Activated naive CD8-positive, alpha-beta T cell treated with anti-CD3 and anti-CD28 coated beads, Interleukin-2, amount 10 ng/mL, durations not matched to agents 7 days and 5 days (primary cell): ENCODE measurements at regions not wholly inside any gene's neighbourhood (a gene's known extent, or its start where the extent isn't known, plus 50 kb on each side); places are given as distances from the start of the nearest gene placed in this dataset.

Source experiments
- ATAC-seq: fragments of 150-1000 bp; cut with Tn5 transposase; one replicate; pipeline ENCODE4 v1.10.0; 2021; ENCODE audit warnings: low read depth, moderate library complexity
- POLR2A ChIA-PET: fragments of 350-600 bp; sonication (Branson Sonifier 250); formaldehyde crosslinking; loops from one replicate; lab custom pipeline; 2021; ENCODE audit warnings: antibody characterized with exemption; lab: Charles Lee
- DNase-seq: peaks from one replicate; pipeline ENCODE4 v3.0.0; 2021
- H3K27ac Mint-ChIP-seq: one replicate; pipeline ENCODE4 v1.8.0; 2022; ENCODE audit warnings: mild to moderate bottlenecking, mixed read lengths
- H3K27me3 Mint-ChIP-seq: one replicate; pipeline ENCODE4 v1.8.0; 2022; ENCODE audit warnings: mild to moderate bottlenecking, moderate library complexity, mixed read lengths
- H3K36me3 Mint-ChIP-seq: one replicate; pipeline ENCODE4 v1.8.0; 2021; ENCODE audit warnings: mild to moderate bottlenecking, mixed read lengths
- H3K4me1 Mint-ChIP-seq: one replicate; pipeline ENCODE4 v1.8.0; 2021; ENCODE audit warnings: mixed read lengths
- H3K4me3 Mint-ChIP-seq: one replicate; pipeline ENCODE4 v1.8.0; 2022; ENCODE audit warnings: mild to moderate bottlenecking, moderate library complexity, mixed read lengths
- H3K9me3 Mint-ChIP-seq: one replicate; pipeline ENCODE4 v1.8.0; 2021; ENCODE audit warnings: mixed read lengths

- Mint-ChIP-seq H3K4me1 (no peaks in the 10 kb centered on the region), H3K27ac (no peak overlapping the region), H3K9me3 (no peaks in the 10 kb centered on the region), H3K27me3 (no peaks in the 10 kb centered on the region), H3K4me3 (no peak overlapping the region), H3K36me3 (no peaks in the 10 kb centered on the region)
- POLR2A ChIA-PET, result no interaction called here
- ATAC-seq (no peak), DNase-seq (no peak)
Measured at GRCh38 chr3:69579306-69580041, 159.8 kb upstream of the MITF start.

- POLR2A ChIA-PET, result no interaction called here
- no peaks in the 10 kb centered on the region for H3K36me3 Mint-ChIP-seq
- H3K27ac Mint-ChIP-seq, result no peak overlapping the region
- DNase-seq (no peak), ATAC-seq (no peak)
- no peak overlapping the region for H3K4me3 Mint-ChIP-seq
- no peaks in the 10 kb centered on the region for H3K4me1 Mint-ChIP-seq
- H3K27me3 Mint-ChIP-seq, result no peaks in the 10 kb centered on the region
- peaks cover 2% of the 10 kb centered on the region for H3K9me3 Mint-ChIP-seq
Measured at GRCh38 chr3:69569520-69569919, 169.7 kb upstream of the MITF start.

GRCh38 chr3:69568951-69569350 lies 170.3 kb upstream of the MITF start:
- DNase-seq (no peak), ATAC-seq (no peak)
- POLR2A ChIA-PET, result no interaction called here

GRCh38 chr3:69568458-69568857 lies 170.8 kb upstream of the MITF start:
- DNase-seq, result no peak
- POLR2A ChIA-PET, result no interaction called here
- Mint-ChIP-seq H3K9me3 (peaks cover 2% of the 10 kb centered on the region), H3K4me1 (no peaks in the 10 kb centered on the region), H3K4me3 (no peak overlapping the region), H3K36me3 (no peaks in the 10 kb centered on the region), H3K27me3 (no peaks in the 10 kb centered on the region), H3K27ac (no peak overlapping the region)
- no peak for ATAC-seq

More at GRCh38 chr3:69568951-69569350, 170.3 kb upstream of the MITF start:
- H3K36me3 Mint-ChIP-seq, result no peaks in the 10 kb centered on the region
- no peaks in the 10 kb centered on the region for H3K27me3 Mint-ChIP-seq
- peaks cover 2% of the 10 kb centered on the region for H3K9me3 Mint-ChIP-seq
- no peak overlapping the region for H3K27ac Mint-ChIP-seq
- no peaks in the 10 kb centered on the region for H3K4me1 Mint-ChIP-seq
- H3K4me3 Mint-ChIP-seq, result no peak overlapping the region

- ATAC-seq (no peak), DNase-seq (no peak)
- no peaks in the 10 kb centered on the region for H3K36me3 Mint-ChIP-seq
- POLR2A ChIA-PET, result interaction anchor here (0.6 kb wide), 1 partner anchor 536 kb away, joined by 3 read pairs; no protein-coding TSS in a partner anchor
- no peak overlapping the region for H3K27ac Mint-ChIP-seq
- no peaks in the 10 kb centered on the region for H3K27me3 Mint-ChIP-seq
- peaks cover 2% of the 10 kb centered on the region for H3K9me3 Mint-ChIP-seq
- H3K4me1 Mint-ChIP-seq, result no peaks in the 10 kb centered on the region
- H3K4me3 Mint-ChIP-seq, result no peak overlapping the region
Measured at GRCh38 chr3:69567710-69568052, 171.6 kb upstream of the MITF start.

- Mint-ChIP-seq H3K27ac (no peak overlapping the region), H3K4me1 (no peaks in the 10 kb centered on the region), H3K36me3 (no peaks in the 10 kb centered on the region), H3K27me3 (no peaks in the 10 kb centered on the region), H3K9me3 (peaks cover 2% of the 10 kb centered on the region), H3K4me3 (no peak overlapping the region)
- no peak for ATAC-seq
- POLR2A ChIA-PET, result interaction anchor here (0.6 kb wide), 1 partner anchor 537 kb away, joined by 3 read pairs; no protein-coding TSS in a partner anchor
- DNase-seq, result no peak
Measured at GRCh38 chr3:69567023-69567709, 172.1 kb upstream of the MITF start.

- DNase-seq (no peak), ATAC-seq (no peak)
- Mint-ChIP-seq H3K4me3 (no peak overlapping the region), H3K36me3 (no peaks in the 10 kb centered on the region), H3K27me3 (no peaks in the 10 kb centered on the region), H3K4me1 (no peaks in the 10 kb centered on the region), H3K27ac (no peak overlapping the region), H3K9me3 (peaks cover 2% of the 10 kb centered on the region)
- POLR2A ChIA-PET, result no interaction called here
Measured at GRCh38 chr3:69566275-69566674, 173.0 kb upstream of the MITF start.

- Mint-ChIP-seq H3K27me3 (no peaks in the 10 kb centered on the region), H3K9me3 (peaks cover 2% of the 10 kb centered on the region), H3K36me3 (no peaks in the 10 kb centered on the region), H3K27ac (no peak overlapping the region), H3K4me3 (no peak overlapping the region), H3K4me1 (no peaks in the 10 kb centered on the region)
- POLR2A ChIA-PET, result no interaction called here
- ATAC-seq, result no peak
- no peak for DNase-seq
Measured at GRCh38 chr3:69565316-69565715, 173.9 kb upstream of the MITF start.

- no peaks in the 10 kb centered on the region for H3K4me1 Mint-ChIP-seq
- H3K27me3 Mint-ChIP-seq, result no peaks in the 10 kb centered on the region
- POLR2A ChIA-PET, result no interaction called here
- H3K9me3 Mint-ChIP-seq, result peaks cover 2% of the 10 kb centered on the region
- H3K4me3 Mint-ChIP-seq, result no peak overlapping the region
- no peak for DNase-seq
- H3K36me3 Mint-ChIP-seq, result no peaks in the 10 kb centered on the region
- no peak overlapping the region for H3K27ac Mint-ChIP-seq
- no peak for ATAC-seq
Measured at GRCh38 chr3:69563981-69564380, 175.3 kb upstream of the MITF start.

- Mint-ChIP-seq H3K36me3 (no peaks in the 10 kb centered on the region), H3K4me3 (no peak overlapping the region), H3K27ac (no peak overlapping the region), H3K4me1 (no peaks in the 10 kb centered on the region), H3K9me3 (peaks cover 2% of the 10 kb centered on the region), H3K27me3 (no peaks in the 10 kb centered on the region)
- ATAC-seq (no peak), DNase-seq (no peak)
- POLR2A ChIA-PET, result no interaction called here
Measured at GRCh38 chr3:69563151-69563550, 176.1 kb upstream of the MITF start.

- Mint-ChIP-seq H3K27me3 (no peaks in the 10 kb centered on the region), H3K27ac (no peak overlapping the region), H3K4me3 (no peak overlapping the region), H3K36me3 (no peaks in the 10 kb centered on the region), H3K4me1 (no peaks in the 10 kb centered on the region), H3K9me3 (peaks cover 2% of the 10 kb centered on the region)
- ATAC-seq (no peak), DNase-seq (no peak)
- POLR2A ChIA-PET, result no interaction called here
Measured at GRCh38 chr3:69562020-69562419, 176.1 kb upstream of the FRMD4B start.

- POLR2A ChIA-PET, result no interaction called here
- ATAC-seq, result no peak
- Mint-ChIP-seq H3K27ac (no peak overlapping the region), H3K9me3 (no peaks in the 10 kb centered on the region), H3K4me3 (no peak overlapping the region), H3K4me1 (no peaks in the 10 kb centered on the region), H3K36me3 (no peaks in the 10 kb centered on the region), H3K27me3 (no peaks in the 10 kb centered on the region)
- no peak for DNase-seq
Measured at GRCh38 chr3:69560818-69561217, 174.9 kb upstream of the FRMD4B start.

GRCh38 chr3:69560116-69560515 lies 174.2 kb upstream of the FRMD4B start:
- H3K27me3 Mint-ChIP-seq, result no peaks in the 10 kb centered on the region
- no peaks in the 10 kb centered on the region for H3K9me3 Mint-ChIP-seq
- no peaks in the 10 kb centered on the region for H3K4me1 Mint-ChIP-seq
- no peak overlapping the region for H3K4me3 Mint-ChIP-seq
- H3K36me3 Mint-ChIP-seq, result no peaks in the 10 kb centered on the region
- POLR2A ChIA-PET, result no interaction called here
- no peak overlapping the region for H3K27ac Mint-ChIP-seq
- no peak for DNase-seq
- ATAC-seq, result no peak

GRCh38 chr3:69558912-69559311 lies 173.0 kb upstream of the FRMD4B start:
- Mint-ChIP-seq H3K36me3 (no peaks in the 10 kb centered on the region), H3K4me1 (no peaks in the 10 kb centered on the region), H3K9me3 (no peaks in the 10 kb centered on the region), H3K27ac (no peak overlapping the region), H3K27me3 (no peaks in the 10 kb centered on the region), H3K4me3 (no peak overlapping the region)
- ATAC-seq, result no peak
- POLR2A ChIA-PET, result no interaction called here
- DNase-seq, result no peak
